ENCODE measurements at regions not wholly inside any gene's neighbourhood (a gene's known extent, or its start where the extent isn't known, plus 50 kb on each side); places are given as distances from the start of the nearest gene placed in this dataset.

DNA sequence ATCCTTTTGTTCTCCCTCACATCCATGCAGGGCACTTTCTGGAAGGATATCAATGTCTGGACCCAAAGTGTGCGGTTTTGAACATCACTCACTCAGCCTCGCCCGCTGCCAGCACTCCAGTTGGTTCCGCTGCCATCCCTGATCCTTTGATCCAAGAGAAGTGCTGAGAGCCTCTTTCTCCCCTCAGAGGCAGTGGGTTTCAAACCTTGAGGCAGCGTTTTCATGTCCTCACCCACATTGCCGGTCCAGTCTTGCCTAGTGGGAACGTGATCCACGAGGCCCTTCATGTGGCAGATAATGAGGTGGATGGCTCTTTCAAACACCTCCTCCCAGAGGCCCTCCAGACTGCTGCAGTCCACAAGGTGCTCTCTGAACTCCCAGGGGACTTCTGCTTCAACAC lies 122.2 kb downstream of the ACTL8 start:
- no peak for DNase-seq (ENCODE audit: extremely low read depth, low read depth)
- TF ChIP-seq, protein P1, sequence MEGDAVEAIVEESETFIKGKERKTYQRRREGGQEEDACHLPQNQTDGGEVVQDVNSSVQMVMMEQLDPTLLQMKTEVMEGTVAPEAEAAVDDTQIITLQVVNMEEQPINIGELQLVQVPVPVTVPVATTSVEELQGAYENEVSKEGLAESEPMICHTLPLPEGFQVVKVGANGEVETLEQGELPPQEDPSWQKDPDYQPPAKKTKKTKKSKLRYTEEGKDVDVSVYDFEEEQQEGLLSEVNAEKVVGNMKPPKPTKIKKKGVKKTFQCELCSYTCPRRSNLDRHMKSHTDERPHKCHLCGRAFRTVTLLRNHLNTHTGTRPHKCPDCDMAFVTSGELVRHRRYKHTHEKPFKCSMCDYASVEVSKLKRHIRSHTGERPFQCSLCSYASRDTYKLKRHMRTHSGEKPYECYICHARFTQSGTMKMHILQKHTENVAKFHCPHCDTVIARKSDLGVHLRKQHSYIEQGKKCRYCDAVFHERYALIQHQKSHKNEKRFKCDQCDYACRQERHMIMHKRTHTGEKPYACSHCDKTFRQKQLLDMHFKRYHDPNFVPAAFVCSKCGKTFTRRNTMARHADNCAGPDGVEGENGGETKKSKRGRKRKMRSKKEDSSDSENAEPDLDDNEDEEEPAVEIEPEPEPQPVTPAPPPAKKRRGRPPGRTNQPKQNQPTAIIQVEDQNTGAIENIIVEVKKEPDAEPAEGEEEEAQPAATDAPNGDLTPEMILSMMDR (IDR thresholded peaks at IDR 0.05; ENCODE audit: low read depth, low read length): no peak

DNA sequence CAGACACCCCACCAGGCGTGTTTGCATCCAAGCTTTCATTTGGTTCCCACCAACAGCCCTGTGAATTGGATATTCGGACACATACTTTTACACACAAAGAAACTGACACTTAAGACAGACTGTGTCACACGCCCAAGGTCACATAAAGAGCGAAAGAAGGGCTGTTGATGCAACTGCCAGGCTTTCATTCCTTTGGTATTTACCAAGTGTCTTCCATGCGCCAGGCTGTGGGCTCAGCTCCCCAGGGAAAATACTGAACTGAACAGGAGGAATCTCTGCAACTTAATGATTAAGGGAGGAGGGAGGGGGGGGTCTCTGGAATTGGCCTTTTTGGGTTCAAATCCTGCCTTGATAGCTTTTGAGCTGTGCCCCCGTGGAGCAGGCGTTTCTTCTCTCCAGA lies 122.8 kb downstream of the ACTL8 start:
- TF ChIP-seq, protein P1 (IDR thresholded peaks at IDR 0.05; ENCODE audit: low read depth, low read length): no peak
- no peak for DNase-seq (ENCODE audit: extremely low read depth, low read depth)

DNA sequence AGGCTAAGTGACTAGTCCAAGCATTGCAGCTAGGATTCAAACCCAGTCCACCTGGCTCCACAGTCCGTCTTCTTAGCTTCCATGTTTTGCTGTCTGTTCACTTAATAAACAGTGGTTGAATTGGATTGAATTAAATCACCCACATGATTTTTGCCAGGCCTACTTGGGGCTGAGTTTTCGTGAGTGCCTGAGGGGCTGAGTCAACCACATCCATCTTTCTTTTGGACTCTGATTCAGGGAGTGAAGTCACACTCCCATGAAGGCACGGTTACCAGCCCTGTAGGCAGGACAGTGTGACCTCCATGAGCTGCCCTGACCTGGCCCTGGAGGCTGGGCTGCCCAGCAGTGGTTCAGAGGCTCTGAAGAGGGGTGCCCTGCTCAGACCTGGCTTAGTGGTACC lies 123.7 kb downstream of the ACTL8 start:
- no peak for DNase-seq (ENCODE audit: extremely low read depth, low read depth)
- TF ChIP-seq, protein P1 (IDR thresholded peaks at IDR 0.05; ENCODE audit: low read depth, low read length): no peak

DNA sequence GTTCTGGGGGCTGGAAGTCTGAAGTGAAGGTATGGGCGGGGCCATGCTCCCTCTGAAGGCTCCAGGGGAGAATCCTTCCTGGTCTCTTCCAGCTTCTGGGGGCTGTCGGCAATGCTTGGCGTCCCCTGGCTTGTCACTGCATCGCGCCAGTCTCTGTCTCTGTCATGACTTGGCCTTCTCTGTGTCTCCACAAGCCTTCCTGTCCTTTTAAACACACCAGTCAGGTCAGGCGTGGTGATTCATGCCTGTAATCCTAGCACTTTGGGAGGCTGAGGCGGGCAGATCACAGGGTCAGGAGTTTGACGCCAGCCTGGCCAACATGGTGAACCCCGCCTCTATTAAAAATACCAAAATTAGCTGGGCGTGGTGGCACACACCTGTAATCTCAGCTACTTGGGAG lies 125.3 kb downstream of the ACTL8 start:
- no peak for DNase-seq (ENCODE audit: extremely low read depth, low read depth)
- TF ChIP-seq, protein P1 (IDR thresholded peaks at IDR 0.05; ENCODE audit: low read depth, low read length): no peak

DNA sequence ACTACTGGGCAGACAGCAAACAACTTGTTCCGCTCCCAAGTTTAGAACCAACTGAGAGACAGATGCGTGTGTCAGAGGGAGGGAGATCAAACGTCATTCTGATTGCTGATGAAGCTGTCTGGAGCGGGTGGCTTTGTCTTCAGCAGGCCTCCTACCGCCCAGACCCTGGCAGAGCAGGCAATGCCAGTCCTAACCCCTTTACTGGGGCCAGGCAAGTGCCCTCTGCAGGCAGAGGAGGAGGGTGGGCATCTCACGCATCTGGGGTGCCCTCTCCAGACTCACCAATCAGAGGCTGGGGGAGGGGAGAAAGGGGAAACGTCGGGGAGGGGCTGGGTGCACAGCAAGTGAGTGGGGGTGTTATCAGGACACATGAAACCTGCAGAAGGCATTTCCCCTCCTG lies 126.6 kb downstream of the ACTL8 start:
- DNase-seq (ENCODE audit: extremely low read depth, low read depth): no peak
- TF ChIP-seq, protein P1 (IDR thresholded peaks at IDR 0.05; ENCODE audit: low read depth, low read length): no peak; the same call in 1 of the 2 replicates

DNA sequence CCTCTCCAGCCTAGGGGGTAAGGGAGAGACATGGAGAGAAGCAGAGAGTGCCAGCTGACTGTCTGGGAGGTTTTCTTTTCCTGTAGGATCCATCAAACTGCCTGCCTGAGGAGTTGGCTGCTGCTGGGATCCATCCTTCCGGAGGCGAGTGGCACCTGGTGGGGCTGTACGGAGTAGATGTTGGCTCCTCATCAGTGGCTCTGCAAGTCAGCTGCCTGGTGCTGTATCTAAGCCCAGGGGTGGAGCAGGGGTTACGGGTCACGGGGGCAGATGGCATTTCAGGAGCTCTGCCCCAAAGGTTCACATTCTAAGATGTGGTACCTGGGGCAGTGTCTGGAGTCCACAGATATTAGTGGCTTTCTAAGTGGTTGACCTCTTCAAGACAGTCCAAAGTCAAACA lies 128.0 kb downstream of the ACTL8 start:
- no peak for DNase-seq (ENCODE audit: extremely low read depth, low read depth)
- TF ChIP-seq, protein P1 (IDR thresholded peaks at IDR 0.05; ENCODE audit: low read depth, low read length): no peak

DNA sequence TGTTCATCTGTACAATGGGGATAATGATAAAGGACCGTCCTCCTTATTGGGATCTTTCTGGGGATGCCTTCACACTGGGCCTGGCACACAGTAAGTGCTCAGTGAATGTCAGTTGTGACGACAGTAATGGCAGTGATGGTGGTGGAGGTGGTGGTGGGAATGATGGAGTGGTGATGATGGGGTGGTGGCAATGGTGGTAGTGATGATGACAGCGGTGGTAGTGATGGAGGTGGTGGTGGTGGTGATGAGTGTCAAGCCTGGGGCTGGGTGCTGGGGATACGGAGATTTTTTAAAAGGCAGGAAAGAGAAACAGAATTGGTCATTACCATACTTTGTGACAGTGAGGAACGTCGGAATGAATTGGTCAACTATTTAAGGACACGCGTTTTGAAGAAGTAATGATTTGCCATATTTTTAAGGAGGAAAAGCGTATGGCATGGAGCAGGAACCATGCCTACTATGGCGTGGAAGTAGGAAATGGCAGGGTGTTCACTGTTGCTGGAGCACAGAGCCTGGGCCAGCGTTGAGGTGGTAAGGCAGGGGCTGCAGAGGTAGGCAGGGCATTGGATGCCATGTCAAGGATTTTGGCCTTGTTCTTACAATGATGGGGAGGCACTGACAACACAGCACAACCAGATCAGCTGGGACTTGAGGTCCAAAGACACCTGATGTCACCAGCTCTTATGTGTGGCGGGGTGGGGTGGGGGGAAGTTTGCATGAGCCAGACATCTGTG lies 128.7 kb downstream of the ACTL8 start:
- TF ChIP-seq, protein P1 (IDR thresholded peaks at IDR 0.05; ENCODE audit: low read depth, low read length): no peak
- DNase-seq (ENCODE audit: extremely low read depth, low read depth): no peak
